ENCODE measurements at regions not wholly inside any gene's neighbourhood (a gene's known extent, or its start where the extent isn't known, plus 50 kb on each side); places are given as distances from the start of the nearest gene placed in this dataset.

DNA sequence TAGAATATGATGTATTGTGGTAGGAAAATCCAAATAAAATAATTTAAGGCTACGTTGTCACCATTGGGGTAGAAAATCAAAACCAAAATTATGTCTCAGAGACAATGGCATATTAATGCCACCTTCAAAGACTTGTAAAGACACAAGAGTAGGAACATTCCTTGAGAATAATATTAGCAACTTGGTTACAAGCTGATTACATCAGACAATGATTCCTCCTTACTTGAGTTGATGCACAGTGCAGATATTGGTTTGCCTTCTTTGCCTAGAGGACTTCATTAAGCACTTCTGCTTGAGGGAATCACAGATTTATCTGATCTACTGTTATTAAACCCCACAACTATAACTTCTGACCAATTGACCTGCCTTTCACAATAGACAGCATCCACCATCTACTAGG is 500.2 kb downstream of the CDH9 start:
- H3K23ac ChIP-seq (ENCODE audit: low read depth, low read length), result no peak overlapping the region
- DNase-seq (no peak), ATAC-seq (ENCODE audit: low read depth) (no peak)
- H3K4me1 ChIP-seq (ENCODE audit: control insufficient read depth, insufficient read depth, low read length), result no peaks in the 10 kb centered on the region
- ChIA-PET CTCF (no interaction called here), POLR2A (ENCODE audit: unreplicated experiment) (no interaction called here)
- no peak overlapping the region for H4K91ac ChIP-seq (ENCODE audit: insufficient read depth, low read depth, low read length)
- in situ Hi-C loops (cut with MboI; ENCODE audit: low sequenced_read_pairs) (no loop called here), dilution Hi-C loops (cut with HindIII; ENCODE audit: low sequenced_read_pairs, unreplicated experiment) (no loop called here), intact Hi-C loops (cut with micrococcal nuclease) (no loop called here)
- no peak overlapping the region for H3K9ac ChIP-seq (ENCODE audit: low read depth, low read length)
- H4K5ac ChIP-seq (ENCODE audit: low read depth, low read length), result no peak overlapping the region
- H3K4me2 ChIP-seq (ENCODE audit: low read depth, low read length), result no peak overlapping the region
- H3K9me3 ChIP-seq (ENCODE audit: control insufficient read depth, insufficient read depth, low read length), result 0 out of 2 replicates have a peak, but pooled peaks cover 1% of the 10 kb centered on the region
- H3K4me3 ChIP-seq (ENCODE audit: insufficient read depth, low read depth, low read length), result no peak overlapping the region
- TF ChIP-seq, protein P1, sequence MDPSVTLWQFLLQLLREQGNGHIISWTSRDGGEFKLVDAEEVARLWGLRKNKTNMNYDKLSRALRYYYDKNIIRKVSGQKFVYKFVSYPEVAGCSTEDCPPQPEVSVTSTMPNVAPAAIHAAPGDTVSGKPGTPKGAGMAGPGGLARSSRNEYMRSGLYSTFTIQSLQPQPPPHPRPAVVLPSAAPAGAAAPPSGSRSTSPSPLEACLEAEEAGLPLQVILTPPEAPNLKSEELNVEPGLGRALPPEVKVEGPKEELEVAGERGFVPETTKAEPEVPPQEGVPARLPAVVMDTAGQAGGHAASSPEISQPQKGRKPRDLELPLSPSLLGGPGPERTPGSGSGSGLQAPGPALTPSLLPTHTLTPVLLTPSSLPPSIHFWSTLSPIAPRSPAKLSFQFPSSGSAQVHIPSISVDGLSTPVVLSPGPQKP (IDR thresholded peaks at IDR 0.05; ENCODE audit: borderline replicate concordance, low read depth, low read length), result no peak
- TF ChIP-seq POLR2A (IDR thresholded peaks at IDR 0.05; ENCODE audit: low read depth, low read length), result no peak
- TF ChIP-seq MAFK (IDR thresholded peaks at IDR 0.05; ENCODE audit: low read depth, low read length), result no peak
- no peak for TF ChIP-seq RCOR1 (IDR thresholded peaks at IDR 0.05; ENCODE audit: insufficient replicate concordance, low read length)
- TF ChIP-seq, protein P2, sequence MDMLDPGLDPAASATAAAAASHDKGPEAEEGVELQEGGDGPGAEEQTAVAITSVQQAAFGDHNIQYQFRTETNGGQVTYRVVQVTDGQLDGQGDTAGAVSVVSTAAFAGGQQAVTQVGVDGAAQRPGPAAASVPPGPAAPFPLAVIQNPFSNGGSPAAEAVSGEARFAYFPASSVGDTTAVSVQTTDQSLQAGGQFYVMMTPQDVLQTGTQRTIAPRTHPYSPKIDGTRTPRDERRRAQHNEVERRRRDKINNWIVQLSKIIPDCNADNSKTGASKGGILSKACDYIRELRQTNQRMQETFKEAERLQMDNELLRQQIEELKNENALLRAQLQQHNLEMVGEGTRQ (IDR thresholded peaks at IDR 0.05; ENCODE audit: low read depth, low read length), result no peak
- TF ChIP-seq, protein P3, sequence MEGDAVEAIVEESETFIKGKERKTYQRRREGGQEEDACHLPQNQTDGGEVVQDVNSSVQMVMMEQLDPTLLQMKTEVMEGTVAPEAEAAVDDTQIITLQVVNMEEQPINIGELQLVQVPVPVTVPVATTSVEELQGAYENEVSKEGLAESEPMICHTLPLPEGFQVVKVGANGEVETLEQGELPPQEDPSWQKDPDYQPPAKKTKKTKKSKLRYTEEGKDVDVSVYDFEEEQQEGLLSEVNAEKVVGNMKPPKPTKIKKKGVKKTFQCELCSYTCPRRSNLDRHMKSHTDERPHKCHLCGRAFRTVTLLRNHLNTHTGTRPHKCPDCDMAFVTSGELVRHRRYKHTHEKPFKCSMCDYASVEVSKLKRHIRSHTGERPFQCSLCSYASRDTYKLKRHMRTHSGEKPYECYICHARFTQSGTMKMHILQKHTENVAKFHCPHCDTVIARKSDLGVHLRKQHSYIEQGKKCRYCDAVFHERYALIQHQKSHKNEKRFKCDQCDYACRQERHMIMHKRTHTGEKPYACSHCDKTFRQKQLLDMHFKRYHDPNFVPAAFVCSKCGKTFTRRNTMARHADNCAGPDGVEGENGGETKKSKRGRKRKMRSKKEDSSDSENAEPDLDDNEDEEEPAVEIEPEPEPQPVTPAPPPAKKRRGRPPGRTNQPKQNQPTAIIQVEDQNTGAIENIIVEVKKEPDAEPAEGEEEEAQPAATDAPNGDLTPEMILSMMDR (conservative IDR thresholded peaks at IDR 0.05; ENCODE audit: low read depth, low read length), result no peak
- no peak for TF ChIP-seq SMC3 (IDR thresholded peaks at IDR 0.05; ENCODE audit: low read depth, low read length)
- TF ChIP-seq CHD1 (IDR thresholded peaks at IDR 0.05; ENCODE audit: low read depth, low read length), result no peak
- TF ChIP-seq CEBPB (IDR thresholded peaks at IDR 0.05; ENCODE audit: low read depth, low read length), result no peak
- no peak for TF ChIP-seq RAD21 (IDR thresholded peaks at IDR 0.05; ENCODE audit: low read length)
- no peak for TF ChIP-seq BHLHE40 (IDR thresholded peaks at IDR 0.05; ENCODE audit: low read depth, low read length)
- TF ChIP-seq MAZ (IDR thresholded peaks at IDR 0.05; ENCODE audit: borderline replicate concordance, low read depth, low read length), result no peak
- no peak for TF ChIP-seq MXI1 (IDR thresholded peaks at IDR 0.05; ENCODE audit: borderline replicate concordance, low read depth, low read length)
- no peak for TF ChIP-seq NFE2L2 (IDR thresholded peaks at IDR 0.05; ENCODE audit: low read depth, low read length)
- no peak for TF ChIP-seq RFX5 (IDR thresholded peaks at IDR 0.05; ENCODE audit: low read depth, low read length)
- H2AFZ ChIP-seq (replicated peaks; ENCODE audit: low read length, poor library complexity), result no peak overlapping the region
- H2BK5ac ChIP-seq (ENCODE audit: low read depth, low read length, poor library complexity, severe bottlenecking), result no peak overlapping the region
- H3K79me1 ChIP-seq (ENCODE audit: low read depth in 1 of 2, low read length in 2 of 2), result no peaks in the 10 kb centered on the region
- no peak overlapping the region for H2BK20ac ChIP-seq (ENCODE audit: low read depth, low read length)
- H3K9me1 ChIP-seq (ENCODE audit: insufficient read depth, low read length), result no peaks in the 10 kb centered on the region
- no TSS peak for BruUV-seq (replicated peaks)
- H3K18ac ChIP-seq (ENCODE audit: low read depth, low read length), result no peak overlapping the region
- no peak overlapping the region for H3K14ac ChIP-seq (replicated peaks; ENCODE audit: low read depth, low read length)
- H3K27ac ChIP-seq (ENCODE audit: insufficient read depth, low read length), result no peak overlapping the region
- H2BK120ac ChIP-seq (ENCODE audit: low read depth, low read length), result no peak overlapping the region
- no peak overlapping the region for H2BK15ac ChIP-seq (ENCODE audit: low read depth, low read length)
- H2AK5ac ChIP-seq (ENCODE audit: low read depth, low read length), result no peak overlapping the region
- H2AK9ac ChIP-seq (replicated peaks; ENCODE audit: low read depth, low read length, poor library complexity), result no peak overlapping the region
- no peak overlapping the region for H4K8ac ChIP-seq (ENCODE audit: low read depth in 2 of 2, low read length in 2 of 2)
- no peak overlapping the region for H3K4ac ChIP-seq (ENCODE audit: low read depth, low read length)
- H3K36me3 ChIP-seq (ENCODE audit: control insufficient read depth, insufficient read depth, low read length), result no peaks in the 10 kb centered on the region
- no peak overlapping the region for H3K56ac ChIP-seq (ENCODE audit: extremely low read depth, insufficient read depth, low read length)
- H3K27me3 ChIP-seq (ENCODE audit: control insufficient read depth, insufficient read depth, low read length), result no peaks in the 10 kb centered on the region
- WGBS, 2 experiments (ENCODE audit: extremely low coverage in 2 of 2, insufficient read length in 1 of 2), result no CpG with 5 or more reads among the region's 1 CpG
- H4K20me1 ChIP-seq (ENCODE audit: insufficient read depth, low read length), result no peaks in the 10 kb centered on the region

Measured in IMR-90 (cell line).